HG03342 (cell line): ENCODE measurements at regions not wholly inside any gene's neighbourhood (a gene's known extent, or its start where the extent isn't known, plus 50 kb on each side); places are given as distances from the start of the nearest gene placed in this dataset.

ENCODE experiments used
- ATAC-seq: cut with Tn5 transposase; IDR thresholded peaks from one replicate; pipeline ENCODE4 v1.9.1; 2021; ENCODE audit warnings: mild to moderate bottlenecking, moderate library complexity; ENCODE audit not compliant: unreplicated experiment

DNA sequence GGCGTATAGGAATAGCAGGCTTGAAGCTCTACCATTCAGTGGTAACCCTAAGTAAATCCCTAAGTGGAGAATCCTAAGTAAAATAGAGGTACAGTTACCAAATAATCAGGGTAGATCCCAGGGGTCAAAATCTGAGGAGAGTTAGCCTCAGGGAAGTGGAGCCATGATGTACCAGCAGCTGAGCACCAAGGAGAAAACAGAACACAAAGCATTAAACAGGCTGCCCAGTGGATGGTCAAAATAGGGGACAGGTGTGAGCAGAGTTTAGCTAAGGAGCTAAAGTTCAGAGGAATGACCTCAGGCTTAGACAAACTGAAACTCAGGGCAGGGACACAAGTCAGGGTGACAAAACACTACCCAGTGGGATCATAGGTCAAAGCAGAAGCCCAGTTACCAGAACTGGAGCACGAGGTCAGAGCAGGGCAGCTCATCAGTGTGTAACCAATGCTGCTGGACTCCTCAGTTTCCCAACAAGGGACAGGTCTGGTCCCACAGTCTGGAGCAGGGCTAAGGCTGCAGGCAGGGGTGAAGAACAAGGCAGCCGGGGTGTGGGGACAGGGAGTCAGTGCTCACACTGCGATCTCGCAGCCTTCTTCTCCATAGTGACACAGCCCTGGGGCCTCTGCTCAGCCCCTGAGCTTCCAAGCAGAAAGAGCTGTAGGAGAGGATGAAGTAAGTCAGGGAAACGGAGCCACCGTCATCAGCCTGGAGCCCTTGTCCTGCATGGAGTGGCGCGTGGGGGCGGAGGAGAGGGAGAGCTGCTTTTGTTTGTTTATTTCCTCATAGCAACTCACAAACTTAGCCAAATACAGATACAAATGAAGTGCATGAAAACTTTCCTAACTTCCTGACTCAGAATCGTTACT, 264.0 kb downstream of the MREG start:
- no peak for ATAC-seq

DNA sequence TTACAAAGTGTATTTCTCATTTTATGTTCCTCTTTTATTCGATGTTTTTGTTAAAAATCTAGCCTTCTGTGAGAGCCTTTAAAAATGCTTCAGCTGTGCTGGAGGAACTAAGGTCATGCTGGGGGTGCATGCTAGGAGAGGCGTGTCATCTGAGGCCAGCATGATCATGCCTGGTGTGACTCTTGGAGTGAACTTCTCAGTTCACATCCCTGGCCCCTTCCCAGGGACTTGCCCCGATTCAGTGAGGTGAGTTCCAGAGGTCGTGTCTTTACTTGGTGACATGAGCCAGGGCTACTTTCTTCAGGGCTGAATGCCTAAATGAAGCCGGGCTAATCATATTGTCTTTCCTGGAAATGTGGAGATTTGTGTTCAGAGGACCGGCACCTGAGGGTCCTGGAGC, 264.9 kb downstream of the MREG start:
- ATAC-seq = no peak

DNA sequence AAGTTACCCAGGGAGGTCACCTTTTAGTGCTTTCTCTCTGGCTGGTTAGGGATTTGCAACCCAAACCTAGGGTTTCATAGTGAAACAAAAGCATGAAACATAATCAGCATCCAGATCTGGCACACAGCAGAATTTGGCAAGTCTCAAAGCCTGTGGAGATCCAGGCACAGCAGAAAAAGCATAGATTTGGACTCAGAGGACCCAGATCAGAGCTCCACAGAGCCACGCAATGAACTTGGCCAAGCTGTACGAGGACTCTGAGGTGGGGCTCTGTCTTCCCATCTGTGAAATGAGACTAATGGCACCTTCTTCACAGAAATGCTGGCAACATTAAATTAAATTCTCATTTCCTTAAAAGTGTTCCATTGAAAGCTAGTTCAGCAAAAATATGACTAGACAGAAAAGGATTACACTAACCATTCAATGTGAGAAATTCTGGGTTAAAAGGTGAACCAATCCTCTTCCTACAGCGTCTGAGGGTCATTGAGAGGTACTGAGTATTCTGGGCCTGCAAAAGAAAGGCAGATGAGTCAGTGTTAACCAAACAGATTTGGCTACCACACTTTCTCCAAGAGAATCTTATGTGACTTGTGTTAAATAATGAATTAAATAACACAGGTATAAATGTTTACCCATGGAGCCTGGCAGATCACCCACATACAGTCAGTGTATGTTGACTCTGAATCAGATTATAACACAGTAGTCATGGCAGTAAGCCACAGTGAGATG, 266.3 kb downstream of the MREG start:
- no peak for ATAC-seq

DNA sequence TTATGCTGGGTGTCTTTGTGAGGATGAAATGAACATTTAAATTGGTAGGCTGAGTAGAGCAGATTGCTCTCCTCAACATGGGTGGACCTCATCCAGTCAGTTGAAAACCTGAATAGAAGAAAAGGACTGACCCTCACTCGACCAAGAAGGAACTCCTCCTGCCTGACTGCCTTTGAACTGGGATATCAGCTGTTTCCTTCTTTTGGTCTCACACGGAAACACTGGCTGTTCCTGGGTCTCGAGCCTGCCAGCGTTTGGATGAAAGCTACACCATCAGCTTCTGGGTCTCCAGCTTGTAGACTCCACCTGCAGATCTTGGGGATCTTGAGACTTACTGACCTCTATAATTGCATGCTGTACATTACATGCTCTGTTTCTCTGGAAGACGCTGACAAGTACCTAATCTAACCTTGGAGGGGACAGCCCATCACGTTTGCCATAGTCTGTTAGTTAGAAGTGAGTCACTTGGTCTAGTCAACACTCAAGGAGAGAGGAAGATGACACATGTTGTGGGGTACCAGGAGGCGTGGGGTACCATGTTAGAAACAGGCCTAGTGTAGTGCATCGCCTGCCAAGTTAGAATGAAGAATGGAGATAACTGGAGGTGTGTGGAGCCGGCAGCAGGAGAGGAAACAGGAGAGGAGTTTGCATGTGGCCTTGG, 267.0 kb downstream of the MREG start:
- no peak for ATAC-seq

DNA sequence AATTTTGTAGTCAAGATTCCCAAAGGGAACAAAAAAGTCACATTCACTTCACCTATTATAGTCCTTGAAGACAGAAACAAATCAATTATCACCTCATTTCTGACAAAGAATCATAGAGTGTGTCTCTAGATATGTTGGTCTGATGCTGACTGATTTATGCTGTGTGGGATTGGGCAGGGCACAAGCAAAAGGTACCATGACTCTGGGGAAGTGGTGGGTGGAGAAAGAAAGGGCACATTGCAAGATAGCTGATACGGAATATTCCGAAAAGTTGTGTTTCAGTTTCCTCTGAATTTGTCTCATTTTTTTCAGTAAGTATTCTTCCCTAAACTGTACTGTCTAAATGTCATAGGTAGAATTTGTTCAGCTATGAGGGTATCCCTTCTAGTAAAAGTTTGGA, 268.0 kb downstream of the MREG start:
- no peak for ATAC-seq

DNA sequence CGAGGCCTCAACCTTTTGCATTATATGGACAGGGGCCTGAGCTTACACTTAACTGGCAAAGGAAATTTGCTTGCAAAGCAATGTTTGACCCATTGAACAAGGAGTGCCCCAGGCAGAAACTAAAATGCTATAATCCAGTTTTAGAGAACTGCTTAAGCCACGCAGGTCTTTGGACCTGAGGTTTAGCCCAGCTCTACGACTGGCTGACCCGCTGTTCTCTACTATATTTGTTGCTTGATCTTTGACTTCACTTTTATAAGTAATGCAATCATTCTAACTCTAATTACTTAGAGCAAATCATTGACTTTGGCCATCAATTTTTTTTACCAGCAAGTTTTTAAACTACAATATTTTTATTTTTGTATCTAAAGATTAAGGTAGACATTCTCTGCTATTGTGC, 268.8 kb downstream of the MREG start:
- no peak for ATAC-seq

DNA sequence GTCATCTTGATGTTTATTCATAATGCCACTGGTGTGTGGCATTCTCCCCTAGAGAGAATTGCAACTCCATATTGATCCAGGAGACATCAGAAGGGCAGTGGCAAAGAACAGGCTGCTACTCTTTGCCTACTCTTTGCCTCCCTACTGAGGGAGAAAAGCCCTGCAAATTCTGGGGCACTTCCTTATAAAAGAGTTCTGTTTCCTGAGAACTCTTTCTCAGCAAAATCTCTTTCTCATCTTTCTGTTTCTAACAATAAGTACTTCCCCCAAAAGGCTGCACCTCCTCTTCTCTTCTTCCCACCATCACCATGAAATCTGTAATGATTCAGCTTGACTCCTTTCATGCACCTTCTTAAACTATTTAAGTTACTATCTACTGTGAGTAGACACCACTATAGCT, 270.3 kb downstream of the MREG start:
- no peak for ATAC-seq

DNA sequence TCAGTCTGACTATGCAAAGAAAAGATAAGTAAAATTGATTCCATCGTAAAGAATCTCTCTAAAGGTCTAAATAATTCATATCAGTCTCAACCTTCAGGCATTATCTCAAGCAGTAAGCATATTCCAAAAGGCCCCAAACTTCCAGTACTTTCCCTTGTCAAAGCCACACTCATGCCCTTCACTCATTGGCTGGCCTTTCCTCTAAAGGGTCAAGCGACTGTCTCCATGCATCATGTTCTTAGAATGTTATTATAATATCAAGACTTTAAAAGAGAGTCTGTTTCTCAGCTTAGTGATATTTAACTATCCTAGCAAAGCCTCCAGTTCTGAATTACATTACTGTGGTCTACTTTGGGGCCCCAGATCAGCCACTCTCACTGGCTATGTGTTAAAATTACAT, 271.3 kb downstream of the MREG start:
- ATAC-seq = no peak

DNA sequence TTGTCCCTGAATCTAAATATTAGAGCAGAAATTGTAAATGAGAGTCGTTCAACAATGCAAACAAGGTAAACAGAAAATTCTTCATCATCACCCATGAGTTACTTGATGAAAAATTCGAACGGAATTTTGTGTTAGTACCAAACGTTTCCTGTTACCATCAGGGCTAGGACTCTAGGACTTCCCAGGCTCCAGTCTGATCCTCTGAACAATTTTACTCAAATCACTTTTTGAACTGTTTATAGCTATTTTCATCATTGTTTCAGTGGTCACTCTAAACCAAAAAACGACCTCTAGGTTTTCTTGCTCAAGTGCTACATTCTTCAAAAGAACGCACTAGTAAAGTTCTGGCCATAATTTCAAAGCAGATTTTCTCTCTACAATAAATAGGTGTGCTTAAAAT, 273.3 kb downstream of the MREG start:
- no peak for ATAC-seq

DNA sequence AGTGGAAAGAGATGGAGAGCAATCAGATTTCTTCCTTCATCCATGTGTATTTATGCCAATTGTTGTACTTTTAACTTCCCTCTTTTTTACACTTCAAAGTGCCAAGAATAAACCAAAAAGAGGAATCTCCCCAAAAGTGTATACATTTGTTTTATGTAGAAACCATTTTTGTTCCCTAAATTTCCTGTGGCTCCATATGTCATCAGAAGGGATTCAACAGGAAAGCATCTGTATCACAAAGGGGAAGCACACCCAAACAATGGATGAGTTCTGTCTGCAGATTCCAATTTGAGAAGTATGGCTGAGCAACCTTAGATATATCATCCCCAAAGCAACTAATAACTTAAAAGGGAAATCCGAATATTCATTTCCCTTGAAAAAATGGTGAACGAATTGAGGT, 275.0 kb downstream of the MREG start:
- ATAC-seq = no peak

DNA sequence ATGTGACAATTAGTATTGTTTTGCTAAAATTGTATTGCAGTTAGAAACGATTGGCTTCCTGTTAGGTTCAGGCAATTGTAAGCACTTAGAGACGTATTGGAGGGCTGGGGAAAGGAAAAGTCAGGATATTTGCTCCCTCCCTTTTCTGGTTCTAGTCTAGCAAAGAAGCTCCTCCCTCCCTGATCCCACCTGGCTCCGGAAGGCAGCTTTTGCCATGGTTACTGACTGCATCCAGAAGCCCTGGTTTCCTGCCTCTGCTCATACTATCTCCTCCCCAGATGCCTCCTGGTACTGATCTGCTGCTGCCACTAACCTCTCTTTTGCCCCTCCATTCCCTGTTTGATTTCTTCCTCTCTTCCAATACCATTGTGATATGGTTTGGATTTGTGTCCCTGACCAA, 275.9 kb downstream of the MREG start:
- no peak for ATAC-seq

DNA sequence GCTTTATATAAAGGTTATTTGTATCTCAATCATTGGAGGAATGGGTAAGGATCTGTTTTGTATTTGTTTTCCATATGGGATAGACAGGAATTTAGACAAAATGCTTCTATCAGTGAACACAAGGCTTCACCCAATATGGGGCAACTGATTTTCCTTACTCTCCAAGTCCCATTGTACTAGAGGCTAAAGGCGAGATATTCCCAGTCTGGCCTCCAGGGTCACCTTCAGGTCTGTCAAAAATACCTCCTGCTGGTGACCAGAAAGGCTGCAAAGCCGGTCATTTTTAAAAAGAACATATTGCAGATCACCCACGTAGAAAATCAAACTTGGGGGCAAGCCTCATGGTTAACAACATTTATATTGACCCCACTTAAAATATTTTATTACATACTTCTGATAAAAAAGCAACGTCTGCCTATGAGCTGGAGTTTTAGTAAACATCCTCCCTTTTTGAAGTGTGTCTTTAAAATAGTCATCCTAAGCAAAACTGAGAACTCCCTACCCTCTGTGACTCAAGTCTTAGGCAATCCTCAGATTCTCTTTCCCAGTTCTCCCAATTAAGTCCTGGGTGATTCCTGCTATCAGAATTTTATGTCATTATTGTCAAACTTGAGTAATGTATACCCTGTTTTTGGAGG, 276.6 kb downstream of the MREG start:
- no peak for ATAC-seq

DNA sequence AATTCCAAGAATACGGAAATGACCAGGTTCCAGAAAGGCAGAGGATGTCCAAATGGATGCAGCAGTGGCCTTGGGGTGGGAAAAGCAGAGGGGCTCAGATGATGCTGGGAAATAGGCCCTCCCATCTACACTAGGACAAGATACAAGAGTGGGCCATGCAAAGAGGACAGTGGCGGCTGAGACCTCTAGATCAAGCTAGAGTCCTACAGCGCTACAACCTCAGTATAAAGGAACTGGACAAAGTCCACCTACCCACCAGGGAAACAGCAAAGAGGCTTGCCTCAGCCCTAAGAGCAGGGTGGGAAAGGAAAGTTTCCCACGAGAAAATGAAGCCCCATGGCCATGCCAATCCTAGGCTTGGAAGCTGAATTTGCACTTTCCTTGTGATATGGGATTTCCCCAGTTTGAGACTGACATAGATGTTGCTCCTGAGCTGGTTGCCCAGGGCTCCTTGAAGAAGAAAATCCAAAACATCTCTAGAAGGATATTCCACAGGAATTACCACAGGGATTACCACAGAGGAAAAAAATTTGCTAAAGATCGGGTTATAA, 282.2 kb downstream of the MREG start:
- ATAC-seq = no peak

DNA sequence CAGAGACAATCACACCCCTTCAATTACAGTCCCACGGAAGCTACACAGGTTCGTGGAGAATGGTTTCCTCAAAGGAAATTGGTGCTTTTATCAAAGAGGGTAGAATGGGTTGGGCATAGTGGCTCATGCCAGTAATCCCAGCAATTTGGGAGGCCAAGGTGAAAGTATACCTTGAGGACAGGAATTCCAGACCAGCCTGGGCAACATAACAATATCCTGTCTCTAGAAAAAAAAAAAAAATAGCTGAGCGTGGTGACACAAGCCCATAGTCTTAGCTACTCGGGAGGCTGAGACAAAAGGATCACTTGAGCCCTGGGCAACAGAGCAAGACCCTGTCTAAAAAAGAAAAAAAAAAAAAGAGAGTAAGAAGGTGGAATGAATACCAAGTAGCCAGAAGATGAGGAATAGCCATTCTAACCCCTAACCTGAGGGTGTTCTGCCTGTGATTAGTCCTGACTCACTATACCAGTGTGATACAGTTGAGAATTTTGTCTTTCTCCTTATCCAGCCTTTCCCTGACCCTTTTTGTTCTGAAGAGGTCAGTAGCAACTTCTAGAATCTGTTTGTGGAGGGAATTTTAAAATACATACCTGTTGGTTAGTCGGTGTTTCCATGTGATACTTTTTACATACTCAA, 283.2 kb downstream of the MREG start:
- ATAC-seq = no peak

DNA sequence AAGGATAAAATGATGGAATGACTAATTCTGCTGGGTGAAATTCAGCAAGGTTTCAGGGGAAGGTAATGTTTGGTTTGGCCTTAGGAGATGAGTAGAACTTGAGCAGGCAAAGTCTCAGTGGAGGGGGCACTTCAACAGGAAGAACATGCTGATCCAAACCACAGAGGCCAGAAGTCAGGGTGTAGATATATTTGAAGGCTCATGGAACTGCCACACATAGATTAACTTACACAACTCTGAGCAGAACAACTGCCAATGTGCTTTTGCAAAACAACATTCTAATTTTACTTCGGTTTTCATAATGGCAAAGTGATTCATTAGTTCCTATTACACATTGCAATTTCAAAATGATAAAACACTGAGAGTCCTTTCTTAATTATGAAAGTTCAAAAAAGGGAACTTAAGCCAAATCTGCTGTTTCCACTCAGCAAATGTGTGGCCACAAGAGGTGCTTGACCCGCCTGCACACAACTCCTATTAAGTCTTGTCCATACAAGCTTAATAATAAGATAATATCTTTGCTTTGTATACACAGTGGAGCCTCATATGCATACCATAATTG, 284.8 kb downstream of the MREG start:
- peak; percentile 76 for ATAC-seq

DNA sequence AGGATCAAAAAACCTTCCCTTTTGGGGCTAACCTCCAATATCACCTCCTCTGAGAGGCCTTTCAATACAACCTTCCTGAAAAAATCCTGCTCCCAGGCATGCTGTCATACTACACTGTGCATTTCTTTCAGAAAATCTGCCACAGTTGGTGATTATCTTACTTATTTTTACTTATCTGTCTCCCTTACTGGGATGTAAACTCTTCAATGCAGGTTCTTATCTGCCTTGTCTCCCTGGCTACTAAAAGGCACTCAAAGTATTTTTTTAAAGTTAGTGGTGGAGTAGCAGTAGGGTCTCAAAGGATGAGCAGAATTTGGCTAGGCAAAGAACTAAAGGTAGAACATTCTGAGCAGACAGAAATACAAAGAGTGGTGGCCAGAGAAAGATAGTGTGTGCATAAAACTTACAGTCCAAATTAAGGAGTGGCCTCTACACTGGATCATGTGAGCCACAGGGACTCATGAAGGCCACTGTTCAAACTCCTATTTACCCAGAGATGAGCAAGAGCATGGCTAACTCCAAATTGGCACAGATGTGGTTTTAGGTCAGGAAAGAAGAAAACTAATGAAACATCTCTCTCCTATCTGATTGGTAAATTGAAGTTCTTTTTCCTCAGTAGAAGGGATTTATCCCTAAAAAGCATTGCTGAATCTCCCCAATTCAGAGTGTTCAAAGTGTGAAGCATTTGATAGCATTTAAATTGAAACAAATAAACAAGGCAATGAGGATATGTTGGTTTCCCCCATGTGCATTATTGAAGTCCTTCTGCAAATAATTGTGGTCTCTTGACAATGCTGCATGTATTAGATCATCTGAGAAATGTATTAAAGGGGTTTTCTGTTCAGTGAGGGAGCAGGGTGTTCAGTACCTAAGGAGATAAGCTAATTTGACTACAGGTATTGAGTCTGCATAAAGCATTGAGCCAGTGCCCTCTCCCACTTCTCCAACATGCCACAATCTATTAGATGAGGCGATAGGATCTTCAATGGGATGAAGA, 285.5 kb downstream of the MREG start:
- ATAC-seq = no peak

DNA sequence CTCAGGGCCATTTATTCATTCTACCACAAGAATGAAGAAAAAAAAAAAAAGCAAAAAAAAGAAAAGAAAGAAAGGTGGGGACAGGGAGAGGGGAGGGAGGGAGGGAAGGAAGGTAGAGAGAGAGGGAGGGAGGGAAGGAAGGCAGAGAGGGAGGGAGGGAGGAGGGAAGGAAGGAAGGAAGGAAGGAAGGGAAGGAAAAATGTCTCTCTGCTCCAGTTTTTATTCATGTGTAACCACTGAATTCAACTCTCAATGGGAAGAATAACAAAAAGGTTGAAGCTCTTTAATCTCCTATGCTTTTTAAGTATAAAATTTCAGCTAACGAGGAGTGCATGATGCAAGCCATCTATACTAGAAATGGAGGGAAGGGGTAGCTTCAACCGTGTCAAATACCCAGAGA, 287.3 kb downstream of the MREG start:
- ATAC-seq = no peak

DNA sequence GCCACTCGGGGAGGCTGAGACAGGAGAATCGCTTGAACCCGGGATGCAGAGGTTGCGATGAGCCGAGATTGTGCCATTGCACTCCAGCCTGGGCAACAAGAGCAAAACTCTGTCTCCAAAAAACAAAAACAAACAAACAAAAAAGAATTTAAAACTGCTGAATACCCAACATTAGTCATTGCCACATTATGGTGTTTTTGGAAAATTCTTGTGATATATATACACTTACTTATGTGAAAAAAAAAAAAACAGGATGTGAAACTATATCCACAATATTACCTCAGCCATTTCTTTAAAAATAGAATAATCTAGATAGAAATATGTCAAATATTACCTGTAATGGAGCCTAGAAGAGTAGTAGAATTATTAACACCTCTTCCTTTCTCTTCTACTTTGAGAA, 288.3 kb upstream of the FN1 start:
- ATAC-seq = no peak

DNA sequence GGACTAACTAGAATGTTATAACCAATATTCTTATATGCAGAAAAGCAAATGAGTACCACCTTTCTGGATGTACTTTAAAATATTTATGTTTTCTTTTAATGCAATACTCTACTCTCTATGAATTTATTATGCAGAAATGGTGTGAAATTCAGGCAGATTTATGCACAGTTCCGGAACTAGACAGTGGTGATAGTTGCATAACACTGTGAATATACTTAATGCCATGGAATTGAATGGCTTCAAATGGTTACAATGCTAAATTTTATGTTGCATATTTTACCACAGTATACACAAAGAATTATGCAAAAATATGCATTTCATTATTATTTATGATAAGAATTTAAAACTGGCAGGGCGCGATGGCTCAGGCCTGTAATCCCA, 287.8 kb upstream of the FN1 start:
- ATAC-seq = no peak
